ENCODE measurements at regions not wholly inside any gene's neighbourhood (a gene's known extent, or its start where the extent isn't known, plus 50 kb on each side); places are given as distances from the start of the nearest gene placed in this dataset.

DNA sequence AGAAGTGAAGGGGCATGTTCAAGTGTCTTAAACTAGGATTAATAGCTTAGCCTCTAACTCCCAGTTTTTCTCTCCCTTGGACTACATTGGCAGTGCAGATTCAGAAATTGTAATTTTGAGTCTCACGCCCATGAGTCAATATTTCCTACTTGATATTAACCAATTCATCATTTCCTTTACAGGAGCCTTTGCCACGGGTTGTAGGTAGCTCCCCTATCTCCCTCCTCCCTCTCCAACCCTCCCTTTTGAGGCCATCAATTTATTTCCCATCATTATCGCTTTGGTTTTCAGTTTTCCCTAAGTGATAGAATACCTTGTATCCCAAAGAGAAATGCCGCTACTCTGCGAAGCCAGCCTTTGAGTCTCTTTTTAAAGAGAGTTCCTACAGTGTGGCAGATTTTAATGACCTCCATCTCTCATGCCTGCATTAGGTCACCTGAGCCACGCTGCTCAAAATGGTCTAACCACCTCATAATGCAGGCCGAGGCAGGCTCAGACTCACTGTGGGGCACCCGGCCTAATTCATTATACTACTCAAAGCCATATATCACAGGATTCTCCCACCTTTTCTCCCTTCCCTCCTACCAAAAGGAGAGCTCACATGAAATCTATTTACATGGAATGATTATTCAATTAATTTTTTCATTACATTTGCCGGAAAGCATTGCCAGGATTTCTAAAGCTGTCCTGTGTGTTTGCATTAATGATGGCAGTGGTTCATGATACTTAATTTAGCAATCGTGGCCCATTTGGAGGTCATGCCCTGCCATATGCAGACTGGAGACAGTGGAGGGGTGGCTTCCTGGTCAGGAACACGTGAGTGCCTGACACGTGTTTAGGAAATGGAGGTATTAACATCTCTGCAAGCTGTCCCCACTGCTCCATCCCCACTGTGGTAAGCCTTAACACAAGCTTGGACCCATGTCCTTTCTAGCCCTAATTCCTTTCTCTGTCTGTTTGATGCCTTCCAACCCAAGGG lies 448.2 kb upstream of the AUTS2 start:
- TF ChIP-seq, protein P1, sequence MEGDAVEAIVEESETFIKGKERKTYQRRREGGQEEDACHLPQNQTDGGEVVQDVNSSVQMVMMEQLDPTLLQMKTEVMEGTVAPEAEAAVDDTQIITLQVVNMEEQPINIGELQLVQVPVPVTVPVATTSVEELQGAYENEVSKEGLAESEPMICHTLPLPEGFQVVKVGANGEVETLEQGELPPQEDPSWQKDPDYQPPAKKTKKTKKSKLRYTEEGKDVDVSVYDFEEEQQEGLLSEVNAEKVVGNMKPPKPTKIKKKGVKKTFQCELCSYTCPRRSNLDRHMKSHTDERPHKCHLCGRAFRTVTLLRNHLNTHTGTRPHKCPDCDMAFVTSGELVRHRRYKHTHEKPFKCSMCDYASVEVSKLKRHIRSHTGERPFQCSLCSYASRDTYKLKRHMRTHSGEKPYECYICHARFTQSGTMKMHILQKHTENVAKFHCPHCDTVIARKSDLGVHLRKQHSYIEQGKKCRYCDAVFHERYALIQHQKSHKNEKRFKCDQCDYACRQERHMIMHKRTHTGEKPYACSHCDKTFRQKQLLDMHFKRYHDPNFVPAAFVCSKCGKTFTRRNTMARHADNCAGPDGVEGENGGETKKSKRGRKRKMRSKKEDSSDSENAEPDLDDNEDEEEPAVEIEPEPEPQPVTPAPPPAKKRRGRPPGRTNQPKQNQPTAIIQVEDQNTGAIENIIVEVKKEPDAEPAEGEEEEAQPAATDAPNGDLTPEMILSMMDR (IDR thresholded peaks at IDR 0.05; ENCODE audit: borderline replicate concordance, extremely low read depth, low read length, poor library complexity, severe bottlenecking), result no peak
- no peak for TF ChIP-seq EZH2 (IDR thresholded peaks at IDR 0.05; ENCODE audit: borderline replicate concordance, low read depth, low read length, severe bottlenecking)
- Histone ChIP-seq H3K9me3 (ENCODE audit: insufficient read depth, low read length, severe bottlenecking) (peaks cover 11% of the 10 kb centered on the region), H3K36me3 (ENCODE audit: insufficient read depth, low read length) (no peaks in the 10 kb centered on the region), H3K4me2 (ENCODE audit: insufficient read depth, low read length) (no peak overlapping the region), H3K27me3 (ENCODE audit: insufficient read depth, low read length, poor library complexity) (peaks cover 2% of the 10 kb centered on the region), H3K27ac (ENCODE audit: low read length) (no peak overlapping the region), H4K20me1 (ENCODE audit: insufficient read depth, low read length) (no peaks in the 10 kb centered on the region), H2AFZ (ENCODE audit: low read depth, low read length) (no peak overlapping the region), H3K9ac (ENCODE audit: low read depth, low read length) (no peak overlapping the region), H3K4me1 (ENCODE audit: insufficient read depth, low read length) (no peaks in the 10 kb centered on the region), H3K79me2 (ENCODE audit: insufficient read depth, low read length) (no peaks in the 10 kb centered on the region), H3K4me3 (ENCODE audit: low read depth in 1 of 2, low read length in 2 of 2) (no peak overlapping the region)
- ATAC-seq (ENCODE audit: insufficient read depth, low read depth), result no peak
- DNase-seq, result no peak

DNA sequence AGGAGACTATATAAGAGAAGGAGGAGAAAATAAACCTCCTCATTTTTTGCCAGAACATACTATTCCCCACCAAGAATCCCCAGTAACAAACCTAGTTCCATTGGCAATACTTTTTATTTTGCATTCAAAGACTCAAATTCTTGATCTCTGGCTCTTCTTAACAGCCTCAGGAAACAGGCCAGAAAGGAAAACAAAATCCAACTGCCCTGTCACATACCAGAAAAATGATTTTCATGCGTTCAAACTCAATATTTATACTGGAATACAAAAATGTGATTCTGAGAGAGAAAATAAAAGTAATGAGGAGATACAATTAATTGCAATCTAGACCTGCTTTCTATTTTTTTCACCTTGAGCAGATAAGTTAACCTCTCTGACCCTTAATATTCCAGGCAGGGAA lies 435.9 kb upstream of the AUTS2 start:
- ATAC-seq (ENCODE audit: insufficient read depth, low read depth), result no peak
- no peak overlapping the region for H3K4me3 ChIP-seq (ENCODE audit: low read depth in 1 of 2, low read length in 2 of 2)
- no peak overlapping the region for H3K27ac ChIP-seq (ENCODE audit: low read length)
- no peak for TF ChIP-seq EZH2 (IDR thresholded peaks at IDR 0.05; ENCODE audit: borderline replicate concordance, low read depth, low read length, severe bottlenecking)
- TF ChIP-seq, protein P1 (IDR thresholded peaks at IDR 0.05; ENCODE audit: borderline replicate concordance, extremely low read depth, low read length, poor library complexity, severe bottlenecking), result no peak
- DNase-seq, result no peak
- H3K9ac ChIP-seq (ENCODE audit: low read depth, low read length), result no peak overlapping the region
- no peaks in the 10 kb centered on the region for H3K4me1 ChIP-seq (ENCODE audit: insufficient read depth, low read length)
- H3K36me3 ChIP-seq (ENCODE audit: insufficient read depth, low read length), result no peaks in the 10 kb centered on the region
- H3K9me3 ChIP-seq (ENCODE audit: insufficient read depth, low read length, severe bottlenecking), result no peaks in the 10 kb centered on the region
- H2AFZ ChIP-seq (ENCODE audit: low read depth, low read length), result no peak overlapping the region
- H3K4me2 ChIP-seq (ENCODE audit: insufficient read depth, low read length), result no peak overlapping the region
- H4K20me1 ChIP-seq (ENCODE audit: insufficient read depth, low read length), result no peaks in the 10 kb centered on the region
- no peaks in the 10 kb centered on the region for H3K79me2 ChIP-seq (ENCODE audit: insufficient read depth, low read length)
- no peaks in the 10 kb centered on the region for H3K27me3 ChIP-seq (ENCODE audit: insufficient read depth, low read length, poor library complexity)

DNA sequence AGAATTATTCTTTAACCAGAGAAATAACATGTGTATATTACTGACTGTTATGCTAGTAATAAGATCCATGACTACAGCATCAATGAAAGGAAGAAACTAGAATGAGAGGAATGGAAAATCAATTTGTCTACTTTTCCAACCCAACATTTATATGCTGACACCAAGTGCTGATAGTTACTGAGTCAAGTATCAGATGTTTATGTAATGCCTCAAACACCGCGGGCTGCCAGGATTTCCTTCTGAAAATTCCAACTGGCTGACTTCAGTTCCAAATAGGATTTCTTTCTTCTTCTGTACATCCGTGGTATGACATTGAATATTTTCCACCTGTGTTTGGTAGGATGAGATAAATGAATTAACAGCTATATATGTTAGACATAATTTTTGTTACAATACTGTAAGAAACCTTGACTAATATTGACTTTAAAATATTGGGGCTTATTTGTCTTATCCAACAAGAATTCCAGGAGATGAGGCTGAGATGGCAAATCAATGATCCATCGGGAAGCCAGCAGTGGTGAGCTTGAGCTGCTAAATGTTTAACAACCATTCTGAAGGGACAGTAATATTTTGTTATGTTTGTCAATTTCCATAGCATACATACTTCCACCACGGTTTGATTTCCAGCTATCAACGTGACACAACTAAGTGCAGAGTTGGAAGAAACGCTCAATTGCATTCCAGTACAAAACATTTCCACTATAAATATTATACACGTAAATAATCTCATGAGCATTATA lies 435.2 kb upstream of the AUTS2 start:
- ATAC-seq (ENCODE audit: insufficient read depth, low read depth) (no peak), DNase-seq (no peak)
- Histone ChIP-seq H3K4me2 (ENCODE audit: insufficient read depth, low read length) (no peak overlapping the region), H3K9ac (ENCODE audit: low read depth, low read length) (no peak overlapping the region), H3K4me3 (ENCODE audit: low read depth in 1 of 2, low read length in 2 of 2) (no peak overlapping the region), H3K79me2 (ENCODE audit: insufficient read depth, low read length) (no peaks in the 10 kb centered on the region), H3K27me3 (ENCODE audit: insufficient read depth, low read length, poor library complexity) (no peaks in the 10 kb centered on the region), H3K36me3 (ENCODE audit: insufficient read depth, low read length) (no peaks in the 10 kb centered on the region), H3K4me1 (ENCODE audit: insufficient read depth, low read length) (no peaks in the 10 kb centered on the region), H2AFZ (ENCODE audit: low read depth, low read length) (no peak overlapping the region), H3K27ac (ENCODE audit: low read length) (no peak overlapping the region), H4K20me1 (ENCODE audit: insufficient read depth, low read length) (no peaks in the 10 kb centered on the region), H3K9me3 (ENCODE audit: insufficient read depth, low read length, severe bottlenecking) (no peaks in the 10 kb centered on the region)
- TF ChIP-seq, protein P1 (IDR thresholded peaks at IDR 0.05; ENCODE audit: borderline replicate concordance, extremely low read depth, low read length, poor library complexity, severe bottlenecking), result no peak
- no peak for TF ChIP-seq EZH2 (IDR thresholded peaks at IDR 0.05; ENCODE audit: borderline replicate concordance, low read depth, low read length, severe bottlenecking)

Measured in DND-41 (cell line).